Muscle of leg (tissue), 3 donors: ENCODE measurements at regions not wholly inside any gene's neighbourhood (a gene's known extent, or its start where the extent isn't known, plus 50 kb on each side); places are given as distances from the start of the nearest gene placed in this dataset.

Source experiments
- DNase-seq: peaks from one replicate; pipeline ENCODE4 v3.0.0; 2013
- H3K27ac ChIP-seq: one replicate; pipeline ENCODE4 v1.5.1; 2013; ENCODE audit warnings: mild to moderate bottlenecking, low read length, control low read depth
- H3K27me3 ChIP-seq: one replicate; pipeline ENCODE4 v1.6.1; 2013; ENCODE audit warnings: low read length; ENCODE audit not compliant: control insufficient read depth, insufficient read depth
- H3K36me3 ChIP-seq: one replicate; pipeline ENCODE4 v1.6.1; 2013; ENCODE audit warnings: low read length; ENCODE audit not compliant: control insufficient read depth, insufficient read depth
- H3K4me1 ChIP-seq: one replicate; pipeline ENCODE4 v1.6.1; 2013; ENCODE audit warnings: low read length; ENCODE audit not compliant: control insufficient read depth, insufficient read depth
- H3K4me3 ChIP-seq: one replicate; pipeline ENCODE4 v1.5.1; 2013; ENCODE audit warnings: low read length, control low read depth
- H3K9me3 ChIP-seq: replicated peaks from 2 replicates; pipeline ENCODE4 v1.6.1; 2013; ENCODE audit warnings: low read depth, low read length; ENCODE audit not compliant: control insufficient read depth
- WGBS: methylation state at CpG from one replicate; pipeline ENCODE4 v1.1.5; 2013; ENCODE audit warnings: missing lambda C conversion rate; ENCODE audit not compliant: insufficient coverage; 5-methylcytosine and 5-hydroxymethylcytosine counted together

DNA sequence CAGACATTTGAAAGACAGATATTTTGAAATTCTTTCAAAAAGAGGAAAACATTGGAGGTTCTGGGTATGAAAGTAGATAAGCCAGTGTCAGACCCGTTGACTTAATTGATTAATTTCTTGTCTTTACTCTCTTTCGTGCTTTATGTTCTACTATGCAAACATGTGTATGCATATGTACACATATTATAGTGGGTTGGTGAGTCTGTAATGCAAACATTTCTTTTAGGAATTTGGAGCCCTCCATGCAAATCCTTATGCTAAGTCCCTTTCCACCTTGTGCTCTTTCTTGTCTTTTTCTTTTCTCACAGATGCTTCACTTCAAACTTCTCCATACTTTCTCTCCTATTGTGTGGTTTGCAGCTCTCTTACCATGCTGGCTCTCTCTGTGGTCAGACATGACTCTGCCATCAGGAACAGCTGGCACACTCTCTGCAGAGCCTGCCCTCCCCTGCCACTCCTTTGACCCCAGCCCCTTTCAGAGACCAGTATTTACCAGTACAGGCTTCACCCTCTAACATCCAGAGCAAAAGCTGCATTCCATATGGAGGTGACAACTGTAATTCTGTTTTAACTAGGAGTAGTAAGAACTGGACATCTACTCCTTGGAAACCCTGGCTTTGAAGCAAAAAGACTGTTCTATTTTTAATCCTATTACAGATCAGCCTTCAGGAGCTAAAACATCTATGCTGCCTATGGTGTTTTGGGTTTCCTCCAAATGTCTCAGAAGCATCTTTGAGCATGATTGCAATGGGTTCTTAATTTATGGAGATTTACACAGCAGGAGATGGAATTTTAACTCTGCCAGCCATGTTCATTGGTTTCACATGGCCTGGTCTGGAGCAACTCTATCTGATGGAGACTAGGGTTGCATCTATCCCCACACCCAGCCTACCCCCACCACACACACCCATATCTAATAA lies 386.9 kb upstream of the FAT3 start:
- DNase-seq, result no peak
- Histone ChIP-seq H3K4me1 (no peaks in the 10 kb centered on the region), H3K27ac (no peak overlapping the region), H3K4me3 (no peak overlapping the region), H3K27me3 (no peaks in the 10 kb centered on the region), H3K36me3 (no peaks in the 10 kb centered on the region), H3K9me3 (no peaks in the 10 kb centered on the region)
- no CpG with 5 or more reads among the region's 2 CpGs for WGBS

DNA sequence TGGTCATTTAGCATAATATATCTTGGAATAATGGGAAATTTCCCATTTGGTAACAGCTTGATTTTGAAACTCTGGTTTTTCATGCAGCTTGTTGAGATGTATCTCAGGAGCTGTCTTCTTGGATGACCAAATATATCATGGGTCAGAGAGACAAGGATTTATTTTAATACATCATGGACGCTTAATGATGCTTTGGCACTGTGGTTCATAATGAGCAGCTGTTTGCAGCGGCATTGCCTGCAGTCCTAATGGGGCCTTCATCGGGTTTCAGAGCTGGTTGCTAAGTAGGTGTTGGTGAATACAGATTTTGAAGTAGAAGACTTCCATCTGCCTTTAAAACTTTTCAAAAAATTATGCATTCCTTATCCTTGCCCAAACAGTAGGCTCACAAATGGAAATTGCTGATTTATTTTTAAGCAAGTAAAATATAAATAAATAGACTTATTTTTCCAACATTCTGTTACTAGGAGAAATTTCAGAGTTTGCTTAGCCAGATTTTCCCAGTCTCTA lies 389.5 kb upstream of the FAT3 start:
- Histone ChIP-seq H3K27me3 (no peaks in the 10 kb centered on the region), H3K36me3 (no peaks in the 10 kb centered on the region), H3K27ac (no peak overlapping the region), H3K4me3 (no peak overlapping the region), H3K9me3 (no peaks in the 10 kb centered on the region), H3K4me1 (no peaks in the 10 kb centered on the region)
- DNase-seq, result no peak
- no CpG with 5 or more reads among the region's 3 CpGs for WGBS

DNA sequence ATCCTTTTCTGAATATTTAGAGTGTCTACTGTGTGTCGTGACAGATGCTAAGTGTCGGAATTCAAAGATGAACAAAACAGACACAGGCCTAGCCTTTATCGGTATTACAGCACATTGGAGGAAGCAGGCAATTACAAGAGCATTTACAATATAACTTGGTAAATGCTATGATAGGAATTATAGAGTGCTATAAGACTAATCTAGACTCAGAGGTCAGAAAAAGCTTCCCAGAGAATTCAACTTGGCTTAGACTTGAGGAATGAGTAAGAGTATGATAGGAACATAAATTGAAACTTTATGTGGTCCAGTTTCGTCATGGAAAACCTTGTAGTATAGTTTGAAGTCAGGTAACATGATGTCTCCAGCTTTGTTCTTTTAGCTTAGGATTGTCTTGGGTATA lies 395.7 kb upstream of the FAT3 start:
- no peak overlapping the region for H3K4me3 ChIP-seq
- DNase-seq, result no peak
- no peaks in the 10 kb centered on the region for H3K9me3 ChIP-seq
- no peaks in the 10 kb centered on the region for H3K4me1 ChIP-seq
- H3K36me3 ChIP-seq, result no peaks in the 10 kb centered on the region
- H3K27me3 ChIP-seq, result no peaks in the 10 kb centered on the region
- H3K27ac ChIP-seq, result no peak overlapping the region
- WGBS, result no CpG with 5 or more reads among the region's 4 CpGs

DNA sequence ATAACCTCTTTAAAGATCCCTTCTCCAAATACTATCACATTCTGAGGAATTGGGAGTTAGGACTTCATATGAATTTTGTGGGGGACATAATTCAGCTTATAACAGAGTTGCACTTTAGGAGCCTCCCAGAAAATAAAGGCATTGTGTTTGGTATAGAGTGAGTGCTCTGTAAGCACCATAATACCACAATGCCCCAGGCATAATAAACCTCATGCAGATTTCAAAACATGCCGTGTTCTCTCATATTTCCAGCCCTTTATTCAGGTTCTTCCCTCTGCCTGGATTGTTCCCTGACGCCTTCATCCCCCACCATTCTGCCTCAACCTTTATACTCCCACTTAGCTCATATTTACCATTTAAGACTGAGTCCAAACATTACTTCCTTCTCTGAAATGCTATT lies 398.8 kb upstream of the FAT3 start:
- H3K27me3 ChIP-seq, result no peaks in the 10 kb centered on the region
- H3K36me3 ChIP-seq, result no peaks in the 10 kb centered on the region
- no peak overlapping the region for H3K27ac ChIP-seq
- no peak for DNase-seq
- H3K4me3 ChIP-seq, result no peak overlapping the region
- H3K4me1 ChIP-seq, result no peaks in the 10 kb centered on the region
- WGBS, result 100% methylated on average over 1 of the region's 2 CpGs
- no peaks in the 10 kb centered on the region for H3K9me3 ChIP-seq

DNA sequence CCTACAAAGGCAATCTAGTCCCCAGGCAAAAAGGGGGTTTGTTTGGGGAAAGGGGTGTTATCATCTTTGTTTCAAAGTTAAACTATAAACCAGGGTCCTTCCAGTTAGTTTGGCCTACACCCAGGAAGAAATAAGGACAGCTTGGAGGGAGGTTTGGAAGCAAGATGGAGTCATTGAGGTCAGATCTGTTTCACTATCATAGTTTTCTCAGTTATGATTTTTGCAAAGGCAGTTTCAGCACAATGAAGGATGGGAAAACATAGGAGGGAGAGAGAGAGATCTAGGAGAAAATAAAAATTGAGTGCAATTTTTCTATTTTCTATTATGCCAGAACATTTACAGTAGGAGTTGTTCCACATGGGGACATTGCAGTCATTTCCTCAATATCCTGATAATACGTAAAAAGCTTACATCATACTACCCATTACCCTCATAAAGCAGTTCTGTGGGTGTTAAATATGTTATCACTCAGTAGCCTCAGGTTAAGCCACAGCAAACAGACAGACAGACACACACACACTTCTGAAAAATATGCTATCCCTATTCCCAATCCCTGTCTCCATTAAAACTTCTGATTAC lies 401.3 kb upstream of the FAT3 start:
- H3K4me3 ChIP-seq, result no peak overlapping the region
- peaks cover 2% of the 10 kb centered on the region for H3K4me1 ChIP-seq
- no peaks in the 10 kb centered on the region for H3K36me3 ChIP-seq
- H3K9me3 ChIP-seq, result no peaks in the 10 kb centered on the region
- H3K27ac ChIP-seq, result no peak overlapping the region
- H3K27me3 ChIP-seq, result no peaks in the 10 kb centered on the region
- DNase-seq, result no peak
- WGBS, result no CpG with 5 or more reads among the region's 1 CpG

DNA sequence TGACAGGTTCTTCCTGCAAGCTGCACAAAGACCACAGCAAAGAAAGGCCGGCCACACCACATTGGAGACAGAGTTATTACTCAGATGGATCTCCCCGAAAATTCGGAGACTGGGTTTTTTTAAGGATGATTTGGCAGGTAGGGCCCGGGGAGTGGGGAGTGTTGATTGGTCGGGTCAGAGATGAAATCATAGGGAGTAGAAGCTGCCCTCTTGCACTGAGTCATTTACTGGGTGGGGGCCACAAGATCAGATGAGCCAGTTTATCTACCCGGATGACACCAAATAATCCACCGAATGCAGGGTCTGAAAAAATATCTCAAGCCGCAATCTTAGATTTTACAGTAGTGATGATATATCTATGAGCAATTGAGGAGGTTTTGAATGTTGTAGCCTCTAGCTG lies 401.8 kb upstream of the FAT3 start:
- H3K27ac ChIP-seq, result no peak overlapping the region
- H3K4me3 ChIP-seq, result no peak overlapping the region
- no peaks in the 10 kb centered on the region for H3K36me3 ChIP-seq
- H3K4me1 ChIP-seq, result peaks cover 2% of the 10 kb centered on the region
- DNase-seq, result no peak
- no peaks in the 10 kb centered on the region for H3K27me3 ChIP-seq
- no peaks in the 10 kb centered on the region for H3K9me3 ChIP-seq
- 90% methylated on average over 6 of the region's 8 CpGs for WGBS

DNA sequence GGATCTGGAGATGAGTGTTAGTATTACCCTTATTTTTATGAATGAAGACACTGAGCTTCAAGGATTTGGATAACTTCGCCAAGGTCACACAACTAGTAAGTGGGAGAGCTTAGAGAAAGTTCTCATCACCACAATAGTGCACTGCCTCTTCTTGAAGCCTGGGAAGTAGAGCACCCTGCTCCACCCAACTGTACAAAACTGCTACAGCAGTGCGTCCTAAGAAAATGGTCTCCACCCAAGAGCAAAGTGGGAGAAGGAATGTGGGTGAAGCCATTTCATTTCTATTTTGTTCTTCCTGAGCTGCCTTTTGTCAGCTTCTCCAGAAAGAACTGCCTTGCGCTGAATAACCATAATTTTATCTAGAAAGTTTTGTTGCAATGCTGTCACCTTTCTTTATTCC lies 403.9 kb upstream of the FAT3 start:
- no peak overlapping the region for H3K27ac ChIP-seq
- no peak overlapping the region for H3K4me3 ChIP-seq
- peaks cover 2% of the 10 kb centered on the region for H3K4me1 ChIP-seq
- no peaks in the 10 kb centered on the region for H3K27me3 ChIP-seq
- no peaks in the 10 kb centered on the region for H3K36me3 ChIP-seq
- DNase-seq, result no peak
- H3K9me3 ChIP-seq, result no peaks in the 10 kb centered on the region
- 100% methylated on average over 1 of the region's 3 CpGs for WGBS

DNA sequence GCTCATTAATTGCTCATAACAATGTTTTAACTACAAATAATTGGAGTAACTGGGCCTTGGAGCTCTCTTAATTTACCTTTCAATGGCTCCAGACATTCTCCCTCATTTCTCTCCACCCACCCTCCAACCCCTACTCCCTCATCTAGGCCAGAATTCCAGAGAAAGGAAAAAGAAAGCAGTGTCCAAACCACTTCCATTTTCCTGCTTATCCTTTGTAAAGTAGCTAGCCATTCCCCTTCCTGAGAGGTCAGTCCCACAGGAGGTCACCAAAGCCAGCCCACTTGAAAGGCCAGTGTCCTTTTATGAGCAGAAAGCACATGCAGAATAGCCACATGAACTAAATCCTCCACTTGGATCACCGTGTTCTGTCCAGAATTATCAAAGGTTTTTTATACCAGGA lies 404.8 kb upstream of the FAT3 start:
- Histone ChIP-seq H3K27me3 (no peaks in the 10 kb centered on the region), H3K4me1 (peaks cover 2% of the 10 kb centered on the region), H3K27ac (no peak overlapping the region), H3K4me3 (no peak overlapping the region), H3K36me3 (no peaks in the 10 kb centered on the region), H3K9me3 (no peaks in the 10 kb centered on the region)
- no peak for DNase-seq
- no CpG with 5 or more reads among the region's 1 CpG for WGBS

DNA sequence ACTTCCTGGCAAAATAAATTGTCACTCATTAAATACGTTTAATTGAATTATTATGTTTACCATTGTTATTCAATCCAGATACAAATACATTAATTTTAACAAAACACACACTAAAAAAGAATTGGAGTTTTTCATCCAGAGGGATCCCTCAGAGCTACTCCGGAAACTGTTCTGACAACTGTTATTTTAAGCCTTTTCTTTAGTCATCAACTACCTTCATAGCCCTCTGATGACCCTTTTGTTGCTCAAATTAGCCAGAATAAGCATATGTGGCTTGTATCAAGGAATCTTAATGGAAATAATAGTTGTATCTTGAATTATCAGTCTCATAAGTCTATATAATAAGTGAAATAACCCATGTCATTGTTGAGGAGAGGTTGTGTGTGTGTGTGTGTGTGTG lies 405.4 kb upstream of the FAT3 start:
- H3K36me3 ChIP-seq, result no peaks in the 10 kb centered on the region
- H3K4me3 ChIP-seq, result no peak overlapping the region
- peaks cover 2% of the 10 kb centered on the region for H3K4me1 ChIP-seq
- H3K9me3 ChIP-seq, result no peaks in the 10 kb centered on the region
- WGBS, result no CpG with 5 or more reads among the region's 2 CpGs
- no peak overlapping the region for H3K27ac ChIP-seq
- no peak for DNase-seq
- H3K27me3 ChIP-seq, result no peaks in the 10 kb centered on the region

DNA sequence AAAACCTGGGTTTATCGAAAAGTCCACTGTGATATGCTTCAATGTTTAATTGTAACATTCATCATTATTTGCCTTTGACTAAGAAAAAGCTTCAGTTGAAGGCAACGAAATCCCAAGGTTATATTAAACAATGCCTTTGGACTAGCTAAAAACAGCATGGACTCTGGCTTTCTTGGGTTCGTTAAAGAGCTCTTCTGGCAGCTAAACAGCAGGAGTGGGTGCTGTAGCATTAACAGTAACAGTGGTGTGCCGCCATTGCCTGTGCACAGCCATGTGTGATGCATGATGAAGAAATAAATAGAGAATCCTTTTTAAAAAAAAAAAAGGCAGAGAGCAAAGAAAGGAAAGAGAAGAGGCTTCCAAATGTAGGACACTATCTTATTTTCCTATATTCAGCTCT lies 406.6 kb upstream of the FAT3 start:
- Histone ChIP-seq H3K9me3 (no peaks in the 10 kb centered on the region), H3K4me3 (no peak overlapping the region), H3K4me1 (peaks cover 2% of the 10 kb centered on the region), H3K27ac (no peak overlapping the region), H3K27me3 (no peaks in the 10 kb centered on the region), H3K36me3 (no peaks in the 10 kb centered on the region)
- no peak for DNase-seq
- 75% methylated on average over 1 of the region's 4 CpGs for WGBS
